Heart right ventricle (tissue), 16 donors: ENCODE measurements at regions not wholly inside any gene's neighbourhood (a gene's known extent, or its start where the extent isn't known, plus 50 kb on each side); places are given as distances from the start of the nearest gene placed in this dataset.

Source experiments
- ATAC-seq, 8 donors: fragments of 200-7000 bp; cut with Tn5 transposase; one replicate each; pipeline ENCODE4 v1.9.1; 2020; ENCODE audit warnings: mild to moderate bottlenecking in 8 of 8, moderate library complexity in 8 of 8, moderate number of reproducible peaks in 1 of 8
- DNase-seq, 2 donors: peaks; one replicate each; pipeline ENCODE4 v3.0.0-alpha.2; 2020
- H3K27ac ChIP-seq, 10 donors: fragments of 200-600 bp; sonication (generic) in 2 of 10; one replicate each; pipeline versions ENCODE4 v1.5.0 to v1.8.0; 2020 to 2022; ENCODE audit warnings: mild to moderate bottlenecking in 3 of 10
- H3K27me3 ChIP-seq, 7 donors: fragments of 200-600 bp; one replicate each; pipeline ENCODE4 v1.8.0; 2021 to 2022; ENCODE audit warnings: mild to moderate bottlenecking in 2 of 7
- H3K36me3 ChIP-seq, 9 donors: fragments of 200-600 bp; sonication (generic) in 1 of 9; one replicate each; pipeline versions ENCODE4 v1.5.0 to v1.8.0; 2020 to 2022; ENCODE audit warnings: mild to moderate bottlenecking in 2 of 9
- H3K4me1 ChIP-seq, 9 donors: fragments of 200-600 bp; sonication (generic) in 1 of 9; one replicate each; pipeline versions ENCODE4 v1.5.0 to v1.8.0; 2020 to 2022; ENCODE audit warnings: mild to moderate bottlenecking in 4 of 9
- H3K4me3 ChIP-seq, 10 donors: fragments of 200-600 bp; sonication (generic) in 2 of 10; one replicate each; pipeline versions ENCODE4 v1.5.0 to v1.8.0; 2020 to 2022; ENCODE audit warnings: mild to moderate bottlenecking in 7 of 10, moderate library complexity in 2 of 10
- H3K9me3 ChIP-seq, 11 donors: fragments of 200-600 bp in 10 of 11; sonication (generic) in 2 of 11; one replicate each; pipeline versions ENCODE4 v1.5.0 to v1.8.0; 2013 to 2022; ENCODE audit warnings: mild to moderate bottlenecking in 2 of 11, control low read depth in 1 of 11, moderate library complexity in 1 of 11
- WGBS, 2 donors: extraction: QIAGEN DNeasy Blood & Tissue Kit; methylation state at CpG; one replicate each; pipeline ENCODE4 v1.1.7; 2013; ENCODE audit warnings: inconsistent platforms in 1 of 2; 5-methylcytosine and 5-hydroxymethylcytosine counted together
- intact Hi-C, 10 donors: fragments of 100-400 bp; cut with DNase I; formaldehyde crosslinking; loops; one replicate each; pipeline versions ENCODE4 v1.11.1 to v1.14.2; 2022
- TF ChIP-seq, protein P1 (sequence below), 9 donors: fragments of 200-600 bp; sonication (generic) in 2 of 9; IDR thresholded peaks; one replicate each; pipeline versions ENCODE4 v1.5.0 to v1.8.0; 2021 to 2022; ENCODE audit warnings: antibody characterized with exemption in 9 of 9, mild to moderate bottlenecking in 5 of 9, moderate library complexity in 1 of 9
- donor health status: Arrhythmogenic right ventricular cardiomyopathy.
- donor health status: ischemic (EF 13 %, LVEDD 7.1; RV severe dilation, severe dysfunction).
- donor health status: healthy with polysubstance abuse.
- donor health status: DM: no; HTN: yes; CAD: no.
- donor health status: DM: no; HTN: no; CAD: no.
- donor health status: ischemic (EF 25% LVEDD 6.9; RV normal size, moderate dysfunction).
- donor health status: ischemic (EF 25% LVEDD 5.7; RV mildly dilated, moderate dysfunction).
- donor health status: healthy.
- donor health status: DM: yes; HTN: yes; CAD: no.
- donor health status: Ischemic cardiomyopathy.
- donor health status: ischemic (EF 35%, LVEDD 5.7; RV mildly dilated, moderate dysfunction).
- donor health status: nonischemic (EF 11% LVEDD 7.7; RV severe dilation, severe dysfunction).
- donor health status: DM: yes; HTN: yes; CAD: no.
- donor health status: PGD.
- donor health status: ischemic (EF 29% LVEDD 5.4; RV normal size, mild dysfunction).
- donor health status: nonischemic (EF 23%, LVEDD 6.1; RV moderate dilation, normal function).

DNA sequence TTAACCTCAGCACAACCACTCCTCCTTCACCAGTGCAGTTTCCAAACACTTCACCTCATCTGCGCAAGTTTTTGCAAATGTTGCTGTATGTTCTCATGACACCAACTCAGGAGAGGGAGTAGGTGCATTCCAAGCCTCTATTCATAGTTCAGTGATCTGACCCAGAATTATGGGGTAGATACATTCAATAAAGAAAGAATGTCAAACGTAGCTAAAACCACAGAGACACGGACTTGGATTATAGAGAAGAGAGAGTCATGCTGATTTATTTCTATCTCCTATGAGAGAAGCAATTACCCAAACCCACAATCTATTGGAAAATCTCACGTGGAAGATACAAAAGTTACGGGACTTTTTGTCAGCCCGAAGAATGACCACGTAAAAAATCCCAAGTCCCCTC lies 1006.0 kb upstream of the TMEM132C start:
- no peaks in the 10 kb centered on the region for H3K36me3 ChIP-seq
- H3K9me3 ChIP-seq = peaks cover 0 to 7% (median 0%) of the 10 kb centered on the region in 11 donors
- H3K4me1 ChIP-seq = no peaks in the 10 kb centered on the region
- intact Hi-C loops = no loop called here
- ATAC-seq (no peak), DNase-seq (no peak)
- WGBS, 2 donors = 80 to 82% methylated on average over 7 of the region's 7 CpGs
- TF ChIP-seq, protein P1, sequence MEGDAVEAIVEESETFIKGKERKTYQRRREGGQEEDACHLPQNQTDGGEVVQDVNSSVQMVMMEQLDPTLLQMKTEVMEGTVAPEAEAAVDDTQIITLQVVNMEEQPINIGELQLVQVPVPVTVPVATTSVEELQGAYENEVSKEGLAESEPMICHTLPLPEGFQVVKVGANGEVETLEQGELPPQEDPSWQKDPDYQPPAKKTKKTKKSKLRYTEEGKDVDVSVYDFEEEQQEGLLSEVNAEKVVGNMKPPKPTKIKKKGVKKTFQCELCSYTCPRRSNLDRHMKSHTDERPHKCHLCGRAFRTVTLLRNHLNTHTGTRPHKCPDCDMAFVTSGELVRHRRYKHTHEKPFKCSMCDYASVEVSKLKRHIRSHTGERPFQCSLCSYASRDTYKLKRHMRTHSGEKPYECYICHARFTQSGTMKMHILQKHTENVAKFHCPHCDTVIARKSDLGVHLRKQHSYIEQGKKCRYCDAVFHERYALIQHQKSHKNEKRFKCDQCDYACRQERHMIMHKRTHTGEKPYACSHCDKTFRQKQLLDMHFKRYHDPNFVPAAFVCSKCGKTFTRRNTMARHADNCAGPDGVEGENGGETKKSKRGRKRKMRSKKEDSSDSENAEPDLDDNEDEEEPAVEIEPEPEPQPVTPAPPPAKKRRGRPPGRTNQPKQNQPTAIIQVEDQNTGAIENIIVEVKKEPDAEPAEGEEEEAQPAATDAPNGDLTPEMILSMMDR (IDR thresholded peaks at IDR 0.05) = no peak
- no peak overlapping the region for H3K27ac ChIP-seq
- no peak overlapping the region for H3K4me3 ChIP-seq
- peaks cover 0 to 15% (median 0%) of the 10 kb centered on the region in 7 donors for H3K27me3 ChIP-seq

DNA sequence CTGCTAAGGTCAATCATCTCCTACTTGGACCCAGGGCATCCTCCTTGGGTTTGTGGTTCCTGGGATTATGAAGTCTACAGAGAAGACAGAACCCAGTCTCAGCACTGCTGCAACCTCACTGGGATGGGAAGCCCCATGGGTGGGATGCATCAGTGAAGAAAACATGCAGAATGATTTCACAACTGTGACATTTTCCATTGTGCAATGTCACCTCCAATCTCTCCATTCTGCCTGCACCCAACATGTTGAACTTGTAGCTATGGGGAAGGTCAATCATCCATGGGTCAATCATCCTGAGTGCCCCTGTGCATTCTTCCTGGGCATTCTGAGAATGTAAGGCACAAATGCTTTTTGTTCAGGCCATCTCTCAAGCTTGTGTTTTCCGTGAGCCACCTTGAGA lies 1004.4 kb upstream of the TMEM132C start:
- peaks cover 0 to 13% (median 0%) of the 10 kb centered on the region in 7 donors for H3K27me3 ChIP-seq
- H3K4me1 ChIP-seq = no peaks in the 10 kb centered on the region
- H3K4me3 ChIP-seq = no peak overlapping the region
- WGBS, 2 donors = 63 to 68% methylated on average over 1 of the region's 1 CpG
- H3K9me3 ChIP-seq = peaks cover 0 to 7% (median 0%) of the 10 kb centered on the region in 11 donors
- intact Hi-C loops = no loop called here
- no peak for DNase-seq
- H3K27ac ChIP-seq = no peak overlapping the region
- TF ChIP-seq, protein P1 (IDR thresholded peaks at IDR 0.05) = no peak
- no peak for ATAC-seq
- no peaks in the 10 kb centered on the region for H3K36me3 ChIP-seq

DNA sequence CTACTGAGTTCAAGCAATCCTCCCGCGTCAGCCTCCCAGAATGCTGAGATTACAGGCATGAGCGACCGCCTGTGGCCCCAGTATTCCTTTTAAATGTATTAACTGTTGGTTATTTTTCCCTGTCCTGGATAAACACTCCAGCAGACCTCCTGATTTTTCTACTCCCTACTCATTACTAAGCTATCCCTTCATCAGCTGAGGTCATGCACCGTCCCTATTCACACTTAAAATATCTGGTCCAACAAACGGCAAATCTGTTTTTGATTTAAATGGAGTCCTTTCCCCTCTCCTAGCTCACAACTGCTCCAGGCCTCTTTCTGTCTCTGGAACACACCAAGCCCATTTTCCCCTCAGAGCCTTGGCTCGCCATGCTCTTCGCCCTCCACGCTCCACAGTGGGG lies 1003.3 kb upstream of the TMEM132C start:
- TF ChIP-seq, protein P1 (IDR thresholded peaks at IDR 0.05) = no peak
- peaks cover 0 to 7% (median 0%) of the 10 kb centered on the region in 11 donors for H3K9me3 ChIP-seq
- ATAC-seq = no peak
- no peak for DNase-seq
- no peak overlapping the region for H3K4me3 ChIP-seq
- no peaks in the 10 kb centered on the region for H3K36me3 ChIP-seq
- WGBS, 2 donors = 87 to 92% methylated on average over 9 of the region's 9 CpGs
- no peak overlapping the region for H3K27ac ChIP-seq
- H3K27me3 ChIP-seq = peaks cover 0 to 15% (median 0%) of the 10 kb centered on the region in 7 donors
- no peaks in the 10 kb centered on the region for H3K4me1 ChIP-seq
- intact Hi-C loops = no loop called here

DNA sequence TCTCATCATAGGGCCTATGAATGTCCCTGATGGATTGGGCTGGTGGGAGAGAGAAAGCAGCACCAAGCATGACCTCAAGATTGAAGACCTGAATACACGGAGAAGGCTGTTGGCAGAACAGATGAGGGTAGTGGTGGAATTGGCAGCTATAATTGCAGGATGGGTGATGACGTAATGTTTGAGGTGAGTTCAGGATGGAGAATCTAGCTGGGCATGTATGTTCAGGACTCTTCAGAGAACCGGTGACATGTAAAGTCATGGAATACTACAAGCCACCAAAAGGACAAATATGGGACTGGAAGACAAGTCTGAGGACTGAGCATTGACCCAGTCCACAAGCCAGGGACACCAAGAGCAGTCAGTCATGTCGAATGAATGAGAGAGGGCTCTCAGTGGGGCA lies 999.8 kb upstream of the TMEM132C start:
- no peaks in the 10 kb centered on the region for H3K4me1 ChIP-seq
- no peaks in the 10 kb centered on the region for H3K36me3 ChIP-seq
- ATAC-seq (no peak), DNase-seq (no peak)
- intact Hi-C loops = no loop called here
- 84% methylated on average over 4 of the region's 4 CpGs for WGBS, 2 donors
- TF ChIP-seq, protein P1 (IDR thresholded peaks at IDR 0.05) = no peak
- no peak overlapping the region for H3K27ac ChIP-seq
- H3K4me3 ChIP-seq = no peak overlapping the region
- H3K27me3 ChIP-seq = peaks cover 0 to 15% (median 0%) of the 10 kb centered on the region in 7 donors
- H3K9me3 ChIP-seq = peaks cover 0 to 7% (median 0%) of the 10 kb centered on the region in 11 donors
